ENCODE measurements at regions not wholly inside any gene's neighbourhood (a gene's known extent, or its start where the extent isn't known, plus 50 kb on each side); places are given as distances from the start of the nearest gene placed in this dataset.

DNA sequence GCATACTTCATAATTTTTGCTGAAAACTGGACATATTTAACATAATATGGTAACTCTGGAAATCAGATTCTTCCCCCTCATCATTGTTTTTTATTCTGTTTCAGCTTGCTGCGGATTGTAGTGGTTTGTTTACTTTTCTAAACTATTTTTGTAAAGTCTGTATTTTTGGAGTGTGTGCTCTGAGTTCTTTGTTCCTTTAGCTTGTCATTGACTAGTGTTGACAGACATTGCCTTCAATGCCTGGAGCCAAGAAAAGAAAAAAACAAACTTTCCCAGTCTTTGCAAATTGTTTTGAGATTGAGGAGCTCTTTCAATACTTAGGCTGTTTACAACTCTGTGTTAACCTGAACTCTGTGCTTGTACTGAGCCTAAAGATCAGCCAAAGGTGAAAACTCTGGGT lies 137.3 kb upstream of the CEP126 start:
- no peak overlapping the region for H2AFZ ChIP-seq (ENCODE audit: low read length)
- no peaks in the 10 kb centered on the region for H3K27me3 ChIP-seq (replicated peaks in 1 of 4; ENCODE audit: control insufficient read depth in 3 of 4, extremely low read depth in 1 of 4, insufficient read depth in 3 of 4, low read length in 3 of 4)
- H2BK20ac ChIP-seq (ENCODE audit: low read length), result no peak overlapping the region
- H3K4me3 ChIP-seq (ENCODE audit: extremely low read depth in 1 of 4, insufficient read depth in 2 of 4, low read depth in 3 of 4, low read length in 4 of 4), result no peak overlapping the region
- H2AK5ac ChIP-seq (ENCODE audit: low read depth, low read length), result no peak overlapping the region
- no peak overlapping the region for H3K27ac ChIP-seq (ENCODE audit: low read depth, low read length)
- no peak overlapping the region for H3K4me2 ChIP-seq (ENCODE audit: insufficient read depth in 1 of 2, low read depth in 2 of 2, low read length in 2 of 2)
- TF ChIP-seq JUN (IDR thresholded peaks at IDR 0.05; ENCODE audit: low read depth, low read length), result no peak
- TF ChIP-seq RXRA (IDR thresholded peaks at IDR 0.05; ENCODE audit: insufficient read depth, low read depth, low read length), result no peak
- TF ChIP-seq SRF (IDR thresholded peaks at IDR 0.05; ENCODE audit: low read depth, low read length), result no peak
- no peak for TF ChIP-seq HDAC2 (IDR thresholded peaks at IDR 0.05; ENCODE audit: borderline replicate concordance in 1 of 2, low read depth in 2 of 2, low read length in 2 of 2)
- no peak for TF ChIP-seq ATF3 (IDR thresholded peaks at IDR 0.05; ENCODE audit: insufficient read depth, low read depth, low read length)
- TF ChIP-seq, protein P1, sequence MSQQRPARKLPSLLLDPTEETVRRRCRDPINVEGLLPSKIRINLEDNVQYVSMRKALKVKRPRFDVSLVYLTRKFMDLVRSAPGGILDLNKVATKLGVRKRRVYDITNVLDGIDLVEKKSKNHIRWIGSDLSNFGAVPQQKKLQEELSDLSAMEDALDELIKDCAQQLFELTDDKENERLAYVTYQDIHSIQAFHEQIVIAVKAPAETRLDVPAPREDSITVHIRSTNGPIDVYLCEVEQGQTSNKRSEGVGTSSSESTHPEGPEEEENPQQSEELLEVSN (IDR thresholded peaks at IDR 0.05), result no peak
- TF ChIP-seq CHD1 (IDR thresholded peaks at IDR 0.05; ENCODE audit: low read depth, low read length), result no peak
- TF ChIP-seq SIX5 (IDR thresholded peaks at IDR 0.05; ENCODE audit: low read depth, low read length), result no peak
- TF ChIP-seq RAD21 (IDR thresholded peaks at IDR 0.05 in 1 of 2, conservative IDR thresholded peaks at IDR 0.05 in 1 of 2; ENCODE audit: low read depth in 2 of 2, low read length in 2 of 2), result no peak
- no peak for TF ChIP-seq SAP30 (IDR thresholded peaks at IDR 0.05; ENCODE audit: insufficient read depth, insufficient replicate concordance, low read length)
- no peak for TF ChIP-seq KDM4A (IDR thresholded peaks at IDR 0.05; ENCODE audit: low read depth, low read length, severe bottlenecking)
- TF ChIP-seq CREB1 (IDR thresholded peaks at IDR 0.05), result no peak
- no peak overlapping the region for H2BK12ac ChIP-seq (ENCODE audit: low read depth, low read length)
- no peak overlapping the region for H4K5ac ChIP-seq (ENCODE audit: insufficient read length, low read depth, low read length)
- DNase-seq (ENCODE audit: low read depth in 1 of 2, low spot score in 2 of 2) (no peak), FAIRE-seq (no peak)
- H3K23me2 ChIP-seq (ENCODE audit: low read depth, low read length), result no peaks in the 10 kb centered on the region
- no peak overlapping the region for H2BK15ac ChIP-seq (ENCODE audit: low read length)
- ChIA-PET CTCF (ENCODE audit: partially characterized antibody) (no interaction called here), POLR2A (ENCODE audit: partially characterized antibody) (no interaction called here)
- H3K23ac ChIP-seq (ENCODE audit: insufficient read length), result no peak overlapping the region
- no peak overlapping the region for H3K56ac ChIP-seq (replicated peaks; ENCODE audit: insufficient read length, low read depth, low read length)
- no peak overlapping the region for H3K18ac ChIP-seq (ENCODE audit: extremely low read depth, low read length)
- H2BK5ac ChIP-seq (ENCODE audit: low read depth, low read length), result no peak overlapping the region
- no peaks in the 10 kb centered on the region for H3K79me2 ChIP-seq (ENCODE audit: control insufficient read depth in 1 of 2, insufficient read depth in 2 of 2, low read length in 2 of 2)
- H4K20me1 ChIP-seq (replicated peaks in 1 of 2; ENCODE audit: control insufficient read depth in 1 of 2, insufficient read depth in 2 of 2, low read length in 2 of 2), result no peaks in the 10 kb centered on the region
- H3K9ac ChIP-seq (replicated peaks in 1 of 4; ENCODE audit: extremely low read depth in 1 of 4, low read depth in 3 of 4, low read length in 3 of 4), result no peak overlapping the region
- no peak overlapping the region for H2BK120ac ChIP-seq (replicated peaks; ENCODE audit: low read depth, low read length)
- H4K8ac ChIP-seq (ENCODE audit: extremely low read depth, insufficient read depth, low read length), result no peak overlapping the region
- no peak overlapping the region for H4K91ac ChIP-seq (replicated peaks; ENCODE audit: insufficient read length, low read length)
- no peaks in the 10 kb centered on the region for H3K79me1 ChIP-seq (ENCODE audit: low read depth, low read length)
- no peaks in the 10 kb centered on the region for H3K4me1 ChIP-seq (replicated peaks in 1 of 4; ENCODE audit: control insufficient read depth in 3 of 4, insufficient read depth in 4 of 4, low read length in 3 of 4)
- 89% methylated on average over 1 of the region's 1 CpG; no CpG with 5 or more reads in 1 of the 2 experiments for WGBS, 2 experiments (ENCODE audit: extremely low coverage in 1 of 2, insufficient coverage in 1 of 2, insufficient read length in 1 of 2, insufficient replicate concordance in 2 of 2, low coverage in 1 of 2, low lambda C conversion rate in 2 of 2, missing lambda C conversion rate in 1 of 2)
- H3K9me3 ChIP-seq (ENCODE audit: insufficient read depth in 2 of 2, low read depth in 1 of 2, low read length in 1 of 2), result peaks cover 10 to 13% of the 10 kb centered on the region in 2 experiments; a peak in 2 of 4 replicates
- no peak overlapping the region for H3K14ac ChIP-seq (ENCODE audit: insufficient read length)
- H3K36me3 ChIP-seq (ENCODE audit: control insufficient read depth in 2 of 4, insufficient read depth in 4 of 4, low read length in 3 of 4), result no peaks in the 10 kb centered on the region
- no peak overlapping the region for H3K4ac ChIP-seq (replicated peaks; ENCODE audit: insufficient read length, low read depth, low read length)
